GM21515 (cell line): ENCODE measurements at regions not wholly inside any gene's neighbourhood (a gene's known extent, or its start where the extent isn't known, plus 50 kb on each side); places are given as distances from the start of the nearest gene placed in this dataset.

ENCODE experiments used
- ATAC-seq: cut with Tn5 transposase; IDR thresholded peaks from one replicate; pipeline ENCODE4 v1.9.1; 2021; ENCODE audit not compliant: unreplicated experiment

GRCh38 chr6:25010902-25011625, 75.3 kb upstream of the RIPOR2 start:
- ATAC-seq = no peak

- no peak for ATAC-seq
Observed at GRCh38 chr6:25012657-25013056, 76.9 kb upstream of the RIPOR2 start.

GRCh38 chr6:25013246-25013645, 77.5 kb upstream of the RIPOR2 start:
- ATAC-seq = no peak

GRCh38 chr6:25014369-25014768, 78.6 kb upstream of the RIPOR2 start:
- no peak for ATAC-seq

GRCh38 chr6:25014791-25015560, 79.2 kb upstream of the RIPOR2 start:
- ATAC-seq = no peak

GRCh38 chr6:25016014-25016720, 80.4 kb upstream of the RIPOR2 start:
- no peak for ATAC-seq

GRCh38 chr6:25017486-25017885, 81.7 kb upstream of the RIPOR2 start:
- no peak for ATAC-seq

GRCh38 chr6:25017932-25018567, 82.3 kb upstream of the RIPOR2 start:
- peak; percentile 72 for ATAC-seq

- ATAC-seq = no peak
Observed at GRCh38 chr6:25018568-25018954, 82.8 kb upstream of the RIPOR2 start.

GRCh38 chr6:25022140-25022553, 86.4 kb upstream of the RIPOR2 start:
- no peak for ATAC-seq

- no peak for ATAC-seq
Observed at GRCh38 chr6:25023781-25024180, 88.0 kb upstream of the RIPOR2 start.

GRCh38 chr6:25024821-25025220, 89.1 kb upstream of the RIPOR2 start:
- no peak for ATAC-seq

GRCh38 chr6:25025248-25025918, 89.6 kb upstream of the RIPOR2 start:
- ATAC-seq = no peak

- ATAC-seq = no peak
Observed at GRCh38 chr6:25025919-25026301, 90.2 kb upstream of the RIPOR2 start.

- ATAC-seq = no peak
Observed at GRCh38 chr6:25026723-25027122, 91.0 kb upstream of the RIPOR2 start.

GRCh38 chr6:25027221-25027916, 91.6 kb upstream of the RIPOR2 start:
- peak; percentile 97 for ATAC-seq

GRCh38 chr6:25028328-25028727, 92.6 kb upstream of the RIPOR2 start:
- ATAC-seq = no peak

GRCh38 chr6:25032934-25033333, 97.2 kb upstream of the RIPOR2 start:
- no peak for ATAC-seq

- no peak for ATAC-seq
Observed at GRCh38 chr6:25034431-25034921, 98.7 kb upstream of the RIPOR2 start.

- no peak for ATAC-seq
Observed at GRCh38 chr6:25035174-25035511, 99.4 kb upstream of the RIPOR2 start.
